GM18858 (cell line): ENCODE measurements at regions not wholly inside any gene's neighbourhood (a gene's known extent, or its start where the extent isn't known, plus 50 kb on each side); places are given as distances from the start of the nearest gene placed in this dataset.

ENCODE experiments used
- ATAC-seq: cut with Tn5 transposase; IDR thresholded peaks from one replicate; pipeline ENCODE4 v1.9.1; 2021; ENCODE audit not compliant: unreplicated experiment

DNA sequence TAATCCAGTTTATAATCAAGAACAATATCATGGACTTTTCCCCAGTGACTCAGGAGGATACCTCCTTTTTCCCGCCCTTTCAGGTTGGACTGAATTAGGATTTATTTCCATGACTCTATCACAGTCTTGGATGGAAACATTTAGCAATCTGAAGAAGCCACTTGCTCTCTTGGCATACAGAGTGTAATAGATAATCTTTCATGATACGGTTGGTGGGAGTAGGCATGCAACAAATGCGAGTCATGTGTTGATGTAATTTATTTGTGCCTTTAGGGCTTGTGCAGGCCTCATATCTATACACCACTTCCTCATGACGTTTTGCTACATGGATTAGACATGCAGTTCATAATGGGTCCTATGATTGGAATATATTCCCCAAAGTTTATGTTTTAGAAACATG is 54.2 kb upstream of the MCTP2 start:
- ATAC-seq: no peak

DNA sequence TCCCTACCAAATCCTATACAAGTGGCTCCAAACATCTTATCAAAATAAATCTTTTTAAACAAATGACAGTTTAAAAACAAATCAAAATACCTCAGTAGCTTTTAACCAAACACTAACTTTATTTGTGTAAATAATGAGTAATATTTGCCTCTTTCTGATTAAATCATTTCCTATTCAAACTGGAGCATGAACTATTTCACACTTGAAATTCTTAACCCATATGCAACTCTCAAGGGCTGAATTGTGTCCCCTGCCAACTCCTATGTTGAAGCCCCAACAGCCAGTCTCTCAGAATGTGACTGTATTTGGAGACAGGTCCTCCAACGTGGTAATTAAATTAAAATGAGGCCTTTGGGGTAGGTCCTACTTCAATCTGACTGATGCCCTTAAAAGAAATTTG is 55.9 kb upstream of the MCTP2 start:
- no peak for ATAC-seq

DNA sequence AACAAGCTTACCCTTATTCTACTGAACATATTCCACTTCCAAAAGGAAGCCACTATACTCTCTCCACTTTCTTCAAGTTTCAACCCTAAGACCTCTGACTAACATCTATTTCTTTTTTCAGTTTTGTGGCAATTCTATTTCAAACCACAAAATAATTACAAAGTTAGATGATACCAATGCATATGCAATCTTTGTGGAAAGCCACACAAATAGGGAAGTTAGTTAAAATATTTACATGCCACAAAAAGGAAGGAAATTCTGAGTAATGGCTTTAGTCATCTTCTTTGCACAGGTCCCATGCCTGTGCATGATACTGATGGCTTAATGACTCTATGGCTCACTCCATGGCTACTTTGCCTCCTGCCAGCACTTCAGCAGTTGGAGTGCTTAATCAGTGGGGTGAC is 57.0 kb upstream of the MCTP2 start:
- peak; percentile 93 for ATAC-seq

DNA sequence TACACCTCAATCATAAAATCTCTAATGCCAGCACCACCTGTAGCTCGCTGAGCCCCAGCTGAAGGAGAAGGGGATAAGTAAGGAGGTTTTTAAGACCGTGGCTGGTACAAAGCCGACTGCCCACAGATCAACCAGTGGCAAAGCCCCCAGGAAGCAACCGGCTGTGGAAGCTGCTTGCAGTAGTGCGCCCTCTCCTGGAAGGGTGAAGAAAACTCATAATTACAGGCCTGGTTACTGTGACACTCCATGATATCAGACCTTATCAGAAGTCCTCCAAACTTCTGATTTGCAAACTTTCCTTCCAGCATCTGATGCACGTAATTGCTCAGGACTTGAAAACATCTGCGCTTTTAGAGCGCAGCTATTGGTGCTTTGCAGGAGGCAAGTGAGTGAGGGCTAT is 63.1 kb upstream of the MCTP2 start:
- no peak for ATAC-seq

DNA sequence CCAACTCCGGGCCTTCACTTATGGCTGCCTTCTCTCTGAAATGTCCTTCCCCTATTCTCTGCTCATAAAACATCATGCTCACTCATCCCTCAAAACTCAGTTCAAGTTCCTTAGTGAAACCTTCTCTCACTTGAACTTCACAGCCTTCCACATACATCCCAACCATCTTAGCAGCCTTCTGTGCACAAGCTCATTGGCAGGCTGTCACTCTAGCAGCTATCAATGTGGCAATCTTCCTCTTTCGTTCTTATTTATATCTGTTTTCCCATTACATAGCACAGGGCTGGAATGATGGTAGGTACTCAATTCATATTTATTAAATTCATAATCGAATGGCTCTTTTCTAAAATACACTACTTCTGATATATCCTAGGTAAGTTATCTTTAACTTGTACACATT is 66.4 kb upstream of the MCTP2 start:
- no peak for ATAC-seq

DNA sequence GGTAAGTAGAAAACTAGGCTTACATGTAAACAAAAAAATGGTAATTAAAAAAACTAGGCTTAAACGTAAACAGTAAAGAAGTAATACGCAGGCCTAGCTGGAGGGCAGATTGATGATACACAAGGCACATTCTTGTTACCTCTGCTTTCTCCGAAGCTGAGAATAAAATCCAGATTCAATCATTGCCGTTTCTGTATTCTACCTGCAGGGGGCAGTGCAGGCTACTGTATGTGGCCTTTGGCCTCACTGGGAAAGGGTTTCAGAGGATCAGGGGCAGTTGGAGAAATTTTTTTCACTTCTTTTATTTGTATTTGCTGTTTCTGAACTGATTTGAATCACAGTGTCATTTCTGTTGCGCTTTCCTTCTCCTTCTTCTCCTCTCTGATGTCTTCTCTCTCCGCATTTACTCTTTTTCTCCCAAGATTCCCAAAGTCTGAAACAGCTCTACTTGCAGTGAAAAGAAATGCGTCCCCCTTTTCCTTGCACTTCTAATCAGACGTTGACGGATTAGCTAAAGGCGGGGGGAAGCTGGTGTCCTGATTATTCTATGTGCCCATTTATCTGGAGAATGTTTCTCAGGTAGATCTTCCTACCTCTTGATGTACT is 67.1 kb upstream of the MCTP2 start:
- ATAC-seq: no peak

DNA sequence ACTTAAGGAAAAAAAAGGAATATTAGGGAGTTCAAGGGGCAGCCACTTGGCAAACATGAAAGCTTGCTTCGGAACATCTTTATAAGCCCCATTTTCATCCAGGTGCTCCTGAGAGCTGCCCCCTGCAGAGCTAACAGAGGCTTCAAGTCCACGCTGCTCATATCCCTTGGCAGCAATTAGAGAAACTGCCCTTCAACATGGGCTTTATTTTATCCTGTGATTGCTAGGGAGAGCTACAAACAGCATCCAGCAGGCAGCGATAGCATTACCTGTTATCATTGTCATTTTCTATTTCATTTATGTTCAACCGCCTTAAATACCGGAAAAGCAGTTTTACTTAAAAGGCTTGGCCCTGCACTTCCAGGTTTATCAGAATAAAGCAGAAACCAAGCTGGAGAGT is 68.4 kb upstream of the MCTP2 start:
- ATAC-seq: no peak

DNA sequence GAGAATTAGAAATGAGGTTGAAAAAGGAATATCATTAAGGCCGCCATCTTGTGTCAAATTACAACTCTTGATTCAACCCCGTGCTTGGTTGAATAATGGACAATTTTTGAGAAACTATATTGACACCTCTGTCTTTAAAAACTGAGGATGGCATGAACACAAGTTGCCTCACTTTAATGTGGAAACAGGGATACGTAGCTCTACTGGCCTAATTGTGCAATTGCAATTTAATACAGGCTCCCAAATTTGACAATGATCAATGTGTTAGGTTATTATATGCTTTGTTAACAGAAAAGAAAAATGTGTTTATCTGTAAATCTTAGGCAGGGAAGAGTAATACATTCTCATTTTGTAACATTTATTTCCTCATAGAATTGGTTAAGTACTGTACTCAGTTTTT is 77.1 kb upstream of the MCTP2 start:
- ATAC-seq: no peak

DNA sequence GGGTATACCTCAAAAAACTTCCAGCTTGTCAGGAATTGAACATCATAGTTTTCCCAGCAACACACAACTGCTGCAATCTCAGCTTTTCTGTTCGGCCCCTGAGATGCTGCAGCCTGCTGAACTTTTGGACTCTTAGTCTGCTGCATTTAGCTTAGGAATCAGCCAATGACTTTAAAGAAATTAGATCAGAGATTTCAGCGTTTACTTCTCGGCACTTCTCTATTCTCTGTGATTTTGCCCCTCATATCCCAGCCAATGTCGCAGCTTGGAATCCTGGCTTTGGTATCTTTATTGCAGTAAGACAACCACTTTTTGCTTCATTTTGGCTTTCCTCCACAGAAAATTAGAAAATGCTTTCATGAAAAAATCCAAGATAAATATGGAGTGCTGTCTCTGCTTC is 86.3 kb upstream of the MCTP2 start:
- no peak for ATAC-seq

DNA sequence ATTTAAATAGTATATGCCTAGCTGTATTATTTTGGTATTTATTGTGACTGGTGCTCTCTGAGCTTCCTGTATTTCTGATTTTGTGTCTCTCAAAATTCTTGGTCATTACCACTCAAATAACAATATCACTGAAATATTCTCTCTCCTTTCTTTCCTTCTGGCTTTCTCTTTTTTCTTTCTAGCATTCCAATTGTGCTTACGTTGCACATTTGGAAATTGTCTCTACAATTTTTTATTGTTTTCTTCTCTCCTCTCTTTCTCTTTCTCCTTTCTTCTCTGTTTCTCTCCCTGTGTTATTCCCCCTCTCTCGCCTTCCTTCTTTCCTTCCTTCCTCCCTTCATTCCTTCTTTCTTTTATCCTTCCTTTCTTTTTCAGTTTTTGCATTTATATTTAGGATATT is 89.6 kb upstream of the MCTP2 start:
- no peak for ATAC-seq

DNA sequence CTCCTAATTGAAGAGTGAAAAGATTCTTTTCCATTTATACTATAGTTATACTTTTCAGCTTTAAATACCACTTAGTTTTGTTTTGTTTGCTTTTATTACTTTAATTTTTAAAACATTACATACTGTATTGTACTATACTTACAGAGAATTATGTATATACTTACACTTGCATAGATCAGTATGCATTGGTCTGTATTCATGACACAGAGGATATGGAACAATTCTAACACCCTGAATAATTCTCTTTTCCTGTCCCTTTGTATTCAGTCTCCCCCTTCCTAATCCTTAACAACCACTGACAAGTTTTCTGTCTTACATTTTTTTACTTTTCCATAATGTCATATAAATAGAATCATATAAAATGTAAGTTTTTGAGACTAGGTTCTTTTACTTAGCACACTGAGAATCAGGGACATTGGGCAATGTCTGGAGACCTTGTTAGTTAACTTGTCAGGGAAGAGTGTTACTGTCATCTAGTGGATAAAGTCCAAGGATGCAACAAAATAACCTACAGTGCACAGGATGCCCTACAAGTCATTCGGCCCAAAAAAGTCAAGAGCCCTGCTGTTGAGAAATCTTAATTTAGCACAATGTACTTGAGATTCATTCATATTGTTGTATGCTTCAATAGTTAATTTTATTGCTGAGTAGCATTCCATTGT is 95.7 kb upstream of the MCTP2 start:
- ATAC-seq: no peak

DNA sequence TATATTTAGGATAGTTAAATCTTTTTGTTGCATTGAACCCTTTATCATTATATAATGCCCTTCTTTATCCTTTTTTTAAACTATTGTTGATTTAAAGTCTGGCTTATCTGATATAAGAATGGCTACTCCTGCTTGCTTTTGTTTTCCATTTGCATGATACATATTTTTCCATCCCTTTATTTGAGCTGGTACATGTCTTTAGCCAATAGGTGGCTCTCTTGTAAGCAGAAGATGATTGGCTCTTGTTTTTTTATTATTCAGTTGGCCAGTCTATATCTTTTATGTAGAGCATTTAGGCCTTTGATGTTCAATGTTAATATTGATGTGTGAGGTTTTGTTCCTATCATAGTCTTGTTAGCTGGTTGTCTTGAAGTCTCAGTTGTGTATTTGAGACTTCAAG is 99.5 kb upstream of the MCTP2 start:
- no peak for ATAC-seq

DNA sequence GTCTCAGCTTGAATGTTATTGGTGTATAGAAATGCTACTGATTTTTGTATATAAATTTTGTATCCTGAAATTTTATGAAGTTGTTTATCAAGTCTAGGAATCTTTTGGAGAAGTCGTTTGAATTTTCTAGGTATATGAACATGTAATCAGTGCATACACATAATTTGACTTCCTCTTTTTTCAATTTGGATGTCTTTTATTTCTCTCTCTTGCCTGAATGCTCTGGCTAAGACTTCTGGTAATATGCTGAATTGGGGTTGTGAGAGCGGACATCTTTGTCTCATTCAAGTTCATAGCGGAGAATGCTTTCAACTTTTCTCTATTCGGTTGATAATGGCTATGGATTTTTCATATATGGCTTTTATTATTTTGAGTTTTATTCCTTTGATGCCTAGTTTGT is 100.9 kb upstream of the MCTP2 start:
- ATAC-seq: no peak

DNA sequence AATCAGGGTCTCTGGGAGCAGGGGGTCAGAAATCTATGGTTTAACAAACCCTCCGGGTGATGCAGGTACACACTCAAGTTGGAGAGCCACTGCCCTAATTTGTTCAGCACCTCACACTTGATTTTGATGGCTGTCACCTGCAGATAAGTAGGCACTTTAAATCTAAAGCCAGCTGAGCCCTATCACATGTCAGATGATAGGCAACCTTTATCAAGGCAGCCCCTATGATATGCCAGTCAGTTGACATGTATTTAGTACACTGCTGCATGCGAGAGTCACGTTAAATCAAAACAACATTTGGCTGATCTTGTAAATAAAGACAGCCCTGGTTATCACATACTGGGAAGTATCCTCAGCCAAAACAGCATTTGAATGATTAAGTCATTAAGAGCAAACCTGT is 104.4 kb upstream of the MCTP2 start:
- ATAC-seq: no peak

DNA sequence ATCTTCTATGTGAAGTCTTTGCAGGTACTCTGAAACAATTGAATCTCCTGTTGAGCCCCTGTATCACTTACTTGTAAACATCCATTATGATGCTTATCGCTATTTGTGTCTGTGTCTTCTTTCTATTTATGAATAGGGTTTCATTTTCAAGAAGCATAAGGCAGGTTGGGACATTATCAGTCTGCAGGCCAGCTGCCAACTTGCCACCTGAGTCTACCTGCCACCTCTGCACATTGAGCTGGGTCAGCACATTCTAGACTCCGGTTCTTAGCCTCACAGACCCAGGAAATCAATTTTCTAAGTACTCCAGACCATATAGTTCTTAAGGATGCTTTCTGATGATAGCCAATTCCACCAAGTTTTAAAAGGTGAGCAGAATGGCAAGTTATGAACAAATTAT is 105.7 kb upstream of the MCTP2 start:
- no peak for ATAC-seq

DNA sequence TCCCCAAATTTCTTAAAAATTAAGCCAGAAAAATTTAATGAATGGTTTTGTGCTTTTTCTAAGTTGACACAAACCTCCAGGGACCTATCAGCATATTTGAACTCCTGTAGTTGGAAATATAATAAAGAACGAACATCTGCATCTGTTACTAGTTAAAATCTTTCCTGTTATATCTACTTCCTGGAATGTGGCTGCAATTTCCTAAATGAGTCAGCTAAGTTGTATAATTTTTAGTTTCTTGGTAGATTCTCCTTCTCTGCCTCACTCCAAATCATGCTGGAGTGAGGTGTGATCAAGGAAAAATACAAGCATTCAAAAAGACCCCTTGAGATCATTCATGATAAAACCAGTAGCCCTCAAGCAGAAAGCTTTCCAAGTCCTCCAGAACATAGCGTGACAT is 106.2 kb upstream of the MCTP2 start:
- no peak for ATAC-seq

DNA sequence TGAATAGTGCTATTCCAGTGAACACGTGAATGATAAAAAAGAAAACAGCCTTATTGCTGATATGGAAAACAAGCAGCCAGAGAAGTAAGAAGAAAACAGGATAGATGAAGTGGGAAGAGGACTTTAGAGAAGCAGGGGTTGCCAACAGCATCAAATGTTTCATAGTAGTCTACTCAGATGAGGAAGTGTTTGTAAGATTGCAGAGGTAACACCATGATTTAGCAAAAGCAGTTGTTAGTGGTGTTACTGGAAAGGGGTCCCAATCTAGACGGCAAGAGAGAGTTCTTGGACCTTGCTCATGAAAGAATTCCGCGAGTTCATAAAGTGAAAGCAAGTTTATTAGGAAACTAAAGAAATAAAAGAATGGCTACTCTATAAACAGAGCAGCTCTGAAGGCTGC is 108.8 kb upstream of the MCTP2 start:
- no peak for ATAC-seq

DNA sequence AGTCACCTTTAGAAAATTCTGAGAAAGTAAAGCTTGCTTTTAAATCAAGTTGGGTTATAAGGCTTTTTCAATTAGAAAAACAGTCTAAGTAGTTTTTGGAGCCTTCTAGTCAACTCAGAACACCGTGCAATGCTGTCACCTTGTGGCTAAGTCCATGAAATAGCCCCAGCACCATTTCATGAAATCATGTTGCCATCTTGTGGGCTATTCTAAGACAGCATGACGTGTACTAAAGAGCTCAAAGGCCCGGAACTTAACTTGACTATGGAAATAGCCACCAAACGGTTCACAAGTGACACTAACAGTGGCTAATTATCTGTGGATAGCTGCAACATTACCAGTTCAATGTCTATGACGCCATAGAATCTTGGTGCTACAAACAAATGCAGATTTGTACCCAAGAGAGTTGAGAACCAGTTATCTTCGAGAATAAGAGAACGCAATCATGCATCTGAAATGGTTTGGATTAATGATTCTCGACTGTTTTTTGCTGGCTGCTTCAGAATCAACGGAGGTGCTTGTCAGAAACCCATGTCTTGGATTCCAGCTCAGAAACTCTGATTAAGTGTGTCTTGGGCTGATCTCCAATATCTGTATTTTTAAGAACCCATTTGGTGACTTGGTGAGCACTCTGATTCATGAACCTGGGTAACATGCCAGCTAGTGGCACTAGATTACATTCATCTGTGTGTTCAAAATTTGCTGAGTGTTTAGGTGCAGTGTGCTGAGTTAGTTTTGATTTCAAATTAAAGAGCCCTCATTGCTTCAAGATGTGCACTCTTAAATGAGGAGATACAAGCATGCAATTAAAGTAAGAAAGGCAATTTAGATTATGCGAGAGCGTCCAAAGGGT is 111.2 kb upstream of the MCTP2 start:
- peak; percentile 100 for ATAC-seq

DNA sequence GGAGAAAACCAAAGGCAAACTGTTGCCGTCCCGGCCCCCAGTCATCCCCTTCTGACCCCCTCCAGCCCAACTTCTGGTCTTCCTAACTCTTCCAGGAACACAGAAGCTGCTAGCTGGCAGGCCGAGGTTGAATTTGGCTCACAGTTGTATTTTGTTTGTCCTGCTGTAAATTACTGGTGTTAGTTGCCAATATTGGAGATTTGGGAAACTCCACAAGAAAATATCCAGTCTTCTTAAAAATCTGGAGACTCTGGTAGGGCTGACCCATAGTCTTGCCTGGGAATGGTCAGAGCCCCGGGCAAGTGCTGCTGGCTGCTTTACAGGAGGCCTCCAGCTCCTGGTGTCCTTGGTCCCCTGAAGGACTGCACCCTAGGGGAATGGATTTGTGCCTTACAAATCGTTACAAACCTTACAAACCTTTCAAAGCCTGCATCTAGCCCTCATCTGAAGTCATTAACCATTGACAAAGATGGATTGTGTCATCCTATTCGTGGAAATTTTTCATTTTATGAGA is 112.0 kb upstream of the MCTP2 start:
- ATAC-seq: no peak

DNA sequence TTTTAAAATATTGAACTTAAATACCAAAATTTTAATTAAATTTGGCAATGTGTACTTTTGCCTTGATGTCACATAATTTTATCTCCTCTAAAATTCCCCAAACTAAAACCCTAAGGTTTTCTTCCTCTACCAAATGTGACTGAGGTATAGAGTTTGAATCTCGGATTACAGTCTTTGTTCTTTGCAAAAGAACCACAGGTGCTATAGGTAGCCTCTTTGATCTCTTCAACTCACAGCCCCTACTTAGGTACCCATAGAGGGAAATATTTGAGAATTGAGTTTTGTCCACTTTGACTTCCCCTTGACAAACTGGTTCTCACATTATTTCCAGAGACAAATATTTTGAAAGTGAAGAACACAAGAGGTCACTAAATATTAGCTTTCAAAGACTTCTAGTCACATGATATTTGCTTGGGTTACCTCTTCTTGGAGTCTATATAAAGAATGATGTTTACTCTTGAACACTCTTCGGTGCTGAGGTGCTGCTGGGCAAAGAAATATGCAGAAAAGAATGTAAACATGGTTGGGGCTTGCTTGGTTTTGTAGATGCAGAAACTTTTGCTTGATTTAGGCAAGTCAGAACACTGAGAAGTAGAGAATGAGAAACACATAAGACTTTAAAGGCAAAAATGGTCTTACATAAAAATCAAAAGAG is 120.8 kb upstream of the MCTP2 start:
- no peak for ATAC-seq

DNA sequence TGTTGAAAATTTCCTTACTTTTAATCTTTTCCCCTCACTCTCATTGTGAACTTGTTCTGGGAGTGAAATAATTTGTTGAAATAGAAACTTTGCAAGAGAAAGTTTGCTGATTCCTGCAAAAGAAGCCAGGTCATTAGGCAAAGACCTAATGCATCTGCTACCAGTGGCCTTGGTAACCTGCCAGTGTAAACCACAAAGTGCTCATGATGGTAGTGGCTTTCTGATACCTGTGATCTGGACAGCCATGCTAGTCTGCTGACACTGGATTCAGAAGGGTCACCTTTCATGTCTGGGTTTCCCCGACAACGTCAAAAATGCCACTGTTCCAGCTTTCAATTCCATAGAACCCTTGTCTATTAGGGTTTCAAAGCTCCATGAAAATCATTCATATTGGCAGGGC is 123.7 kb upstream of the MCTP2 start:
- ATAC-seq: no peak

DNA sequence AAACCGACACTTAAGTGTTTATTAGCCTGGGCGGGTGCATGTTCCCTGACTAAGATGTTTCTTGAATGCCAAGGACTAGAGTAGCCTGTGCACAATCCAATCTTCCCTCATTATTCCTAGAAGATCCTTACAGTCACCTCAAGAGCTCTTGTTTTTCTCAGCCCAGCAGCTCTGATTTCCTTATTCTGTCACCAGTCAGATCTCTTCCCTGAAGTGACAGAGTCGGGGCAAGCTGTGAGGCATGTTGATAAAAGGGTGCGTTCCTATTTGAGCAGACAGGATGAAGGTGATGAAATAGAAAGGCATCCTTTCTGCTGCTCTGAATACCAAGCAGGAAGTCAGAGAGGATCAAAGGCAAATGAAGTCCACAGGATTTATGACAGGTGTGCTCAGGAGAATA is 125.6 kb upstream of the MCTP2 start:
- ATAC-seq: no peak
